Large intestine (tissue), 3 donors: ENCODE measurements at regions not wholly inside any gene's neighbourhood (a gene's known extent, or its start where the extent isn't known, plus 50 kb on each side); places are given as distances from the start of the nearest gene placed in this dataset.

Experiments used
- DNase-seq, 2 donors: peaks; one replicate each; pipeline versions ENCODE4 v3.0.0 to v3.0.0-alpha.2; 2013
- H3K27ac ChIP-seq: one replicate; pipeline ENCODE4 v1.5.1; 2013; ENCODE audit warnings: low read length
- H3K27me3 ChIP-seq: 2 replicates; pipeline ENCODE4 v1.6.1; 2013; ENCODE audit warnings: low read length; ENCODE audit not compliant: control insufficient read depth, insufficient read depth
- H3K36me3 ChIP-seq: 2 replicates; pipeline ENCODE4 v1.6.1; 2013; ENCODE audit warnings: low read length; ENCODE audit not compliant: control insufficient read depth, insufficient read depth
- H3K4me1 ChIP-seq: one replicate; pipeline ENCODE4 v1.6.1; 2013; ENCODE audit warnings: low read length; ENCODE audit not compliant: control insufficient read depth, insufficient read depth
- H3K4me3 ChIP-seq: one replicate; pipeline ENCODE4 v1.5.1; 2013; ENCODE audit warnings: low read length
- H3K9me3 ChIP-seq: one replicate; pipeline ENCODE4 v1.6.1; 2013; ENCODE audit warnings: mild to moderate bottlenecking, low read depth, low read length, moderate library complexity; ENCODE audit not compliant: control insufficient read depth
- WGBS: methylation state at CpG from one replicate; pipeline ENCODE4 v1.1.5; 2013; ENCODE audit warnings: low lambda C conversion rate; ENCODE audit not compliant: insufficient coverage; 5-methylcytosine and 5-hydroxymethylcytosine counted together

GRCh38 chr7:115709664-115710063 is 320.9 kb downstream of the TFEC start:
- H3K4me1 ChIP-seq = no peaks in the 10 kb centered on the region
- WGBS = 95% methylated on average over 4 of the region's 6 CpGs
- H3K4me3 ChIP-seq = no peak overlapping the region
- no peak overlapping the region for H3K27ac ChIP-seq
- no peaks in the 10 kb centered on the region for H3K27me3 ChIP-seq
- no peaks in the 10 kb centered on the region for H3K36me3 ChIP-seq
- no peak for DNase-seq
- H3K9me3 ChIP-seq = no peaks in the 10 kb centered on the region

GRCh38 chr7:115708013-115708341 is 322.6 kb downstream of the TFEC start:
- no peaks in the 10 kb centered on the region for H3K36me3 ChIP-seq
- no peaks in the 10 kb centered on the region for H3K4me1 ChIP-seq
- H3K27me3 ChIP-seq = no peaks in the 10 kb centered on the region
- H3K27ac ChIP-seq = no peak overlapping the region
- no peaks in the 10 kb centered on the region for H3K9me3 ChIP-seq
- no peak overlapping the region for H3K4me3 ChIP-seq
- WGBS = 79% methylated on average over 4 of the region's 4 CpGs
- DNase-seq = no peak

GRCh38 chr7:115707258-115708012 is 323.1 kb downstream of the TFEC start:
- no peaks in the 10 kb centered on the region for H3K36me3 ChIP-seq
- no peaks in the 10 kb centered on the region for H3K27me3 ChIP-seq
- H3K9me3 ChIP-seq = no peaks in the 10 kb centered on the region
- H3K4me3 ChIP-seq = no peak overlapping the region
- no peaks in the 10 kb centered on the region for H3K4me1 ChIP-seq
- no peak for DNase-seq
- WGBS = no CpG with 5 or more reads among the region's 12 CpGs
- H3K27ac ChIP-seq = no peak overlapping the region

- no peaks in the 10 kb centered on the region for H3K27me3 ChIP-seq
- WGBS = 60% methylated on average over 1 of the region's 2 CpGs
- no peaks in the 10 kb centered on the region for H3K9me3 ChIP-seq
- no peak overlapping the region for H3K27ac ChIP-seq
- no peaks in the 10 kb centered on the region for H3K36me3 ChIP-seq
- DNase-seq = no peak
- H3K4me1 ChIP-seq = no peaks in the 10 kb centered on the region
- H3K4me3 ChIP-seq = no peak overlapping the region
Observed at GRCh38 chr7:115704884-115705283, 325.7 kb downstream of the TFEC start.

- Histone ChIP-seq H3K9me3 (no peaks in the 10 kb centered on the region), H3K36me3 (no peaks in the 10 kb centered on the region), H3K27ac (no peak overlapping the region), H3K4me3 (no peak overlapping the region), H3K4me1 (no peaks in the 10 kb centered on the region), H3K27me3 (no peaks in the 10 kb centered on the region)
- no peak for DNase-seq
- no CpG with 5 or more reads among the region's 1 CpG for WGBS
Observed at GRCh38 chr7:115701141-115701540, 329.4 kb downstream of the TFEC start.

- no peaks in the 10 kb centered on the region for H3K36me3 ChIP-seq
- H3K4me3 ChIP-seq = no peak overlapping the region
- no peak for DNase-seq
- H3K4me1 ChIP-seq = no peaks in the 10 kb centered on the region
- H3K27ac ChIP-seq = no peak overlapping the region
- H3K9me3 ChIP-seq = no peaks in the 10 kb centered on the region
- H3K27me3 ChIP-seq = no peaks in the 10 kb centered on the region
Observed at GRCh38 chr7:115694424-115694823, 336.1 kb downstream of the TFEC start.

GRCh38 chr7:115693779-115694178 is 336.8 kb downstream of the TFEC start:
- H3K36me3 ChIP-seq = no peaks in the 10 kb centered on the region
- H3K27me3 ChIP-seq = no peaks in the 10 kb centered on the region
- no peak overlapping the region for H3K27ac ChIP-seq
- no peaks in the 10 kb centered on the region for H3K4me1 ChIP-seq
- DNase-seq = no peak
- H3K9me3 ChIP-seq = no peaks in the 10 kb centered on the region
- WGBS = no CpG with 5 or more reads among the region's 4 CpGs
- no peak overlapping the region for H3K4me3 ChIP-seq

GRCh38 chr7:115689941-115690340 is 340.6 kb downstream of the TFEC start:
- Histone ChIP-seq H3K9me3 (no peaks in the 10 kb centered on the region), H3K4me3 (no peak overlapping the region), H3K4me1 (no peaks in the 10 kb centered on the region), H3K27me3 (no peaks in the 10 kb centered on the region), H3K27ac (no peak overlapping the region), H3K36me3 (no peaks in the 10 kb centered on the region)
- no peak for DNase-seq
- 67% methylated on average over 1 of the region's 1 CpG for WGBS

GRCh38 chr7:115683093-115683492 is 347.5 kb downstream of the TFEC start:
- Histone ChIP-seq H3K36me3 (no peaks in the 10 kb centered on the region), H3K27ac (no peak overlapping the region), H3K9me3 (no peaks in the 10 kb centered on the region), H3K4me1 (no peaks in the 10 kb centered on the region), H3K4me3 (no peak overlapping the region), H3K27me3 (no peaks in the 10 kb centered on the region)
- WGBS = 38% methylated on average over 1 of the region's 3 CpGs
- DNase-seq = no peak

GRCh38 chr7:115682507-115682906 is 348.1 kb downstream of the TFEC start:
- no peaks in the 10 kb centered on the region for H3K4me1 ChIP-seq
- H3K9me3 ChIP-seq = no peaks in the 10 kb centered on the region
- H3K27me3 ChIP-seq = no peaks in the 10 kb centered on the region
- H3K27ac ChIP-seq = no peak overlapping the region
- H3K4me3 ChIP-seq = no peak overlapping the region
- H3K36me3 ChIP-seq = no peaks in the 10 kb centered on the region
- peak in 1 of 2 donors; percentile 13 for DNase-seq
- no CpG with 5 or more reads among the region's 3 CpGs for WGBS

- Histone ChIP-seq H3K27ac (no peak overlapping the region), H3K9me3 (no peaks in the 10 kb centered on the region)
- no CpG with 5 or more reads among the region's 3 CpGs for WGBS
Observed at GRCh38 chr7:115680921-115681320, 349.6 kb downstream of the TFEC start.

More at GRCh38 chr7:115680921-115681320, 349.6 kb downstream of the TFEC start:
- Histone ChIP-seq H3K36me3 (no peaks in the 10 kb centered on the region), H3K4me3 (no peak overlapping the region), H3K27me3 (no peaks in the 10 kb centered on the region), H3K4me1 (no peaks in the 10 kb centered on the region)
- no peak for DNase-seq
